Suprapubic skin (tissue), 3 donors: ENCODE measurements at regions not wholly inside any gene's neighbourhood (a gene's known extent, or its start where the extent isn't known, plus 50 kb on each side); places are given as distances from the start of the nearest gene placed in this dataset.

Experiments
- EP300 ChIP-seq: sonication (generic); formaldehyde crosslinking; IDR thresholded peaks from one replicate; pipeline ENCODE4 v1.6.1; 2017; ENCODE audit warnings: antibody characterized with exemption
- POLR2A ChIP-seq, 2 donors: fragments of 450-650 bp; IDR thresholded peaks; one replicate each; pipeline ENCODE4 v1.6.1; 2017; ENCODE audit warnings: antibody characterized with exemption in 2 of 2, mild to moderate bottlenecking in 2 of 2, moderate library complexity in 2 of 2
- TF ChIP-seq, protein P1 (sequence below), 2 donors: fragments of 200-600 bp in 1 of 2; fragments of 450-650 bp in 1 of 2; sonication (generic) in 1 of 2; IDR thresholded peaks; one replicate each; pipeline ENCODE4 v1.5.1; 2016 to 2019; ENCODE audit warnings: antibody characterized with exemption in 2 of 2, mild to moderate bottlenecking in 1 of 2, moderate library complexity in 1 of 2

DNA sequence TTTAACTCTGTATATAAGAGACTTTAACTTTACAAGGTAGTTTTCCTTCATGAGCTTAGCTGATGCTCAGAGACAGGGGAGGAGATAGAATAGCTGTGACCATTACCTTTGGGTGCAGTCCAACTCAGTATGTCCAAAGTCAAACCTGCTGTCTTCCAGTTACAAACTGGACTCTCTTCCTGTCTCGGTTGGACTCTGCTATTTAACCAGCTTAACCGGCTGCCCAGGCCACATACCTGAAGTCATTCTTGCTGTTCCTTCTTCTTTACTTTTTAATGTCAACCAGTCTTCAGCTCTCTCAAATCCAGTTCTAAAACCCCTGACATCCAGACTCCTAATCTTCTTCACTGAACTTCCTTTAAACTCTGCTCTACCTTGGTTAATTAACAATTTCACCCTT is 138.3 kb upstream of the TSHZ2 start:
- TF ChIP-seq, protein P1, sequence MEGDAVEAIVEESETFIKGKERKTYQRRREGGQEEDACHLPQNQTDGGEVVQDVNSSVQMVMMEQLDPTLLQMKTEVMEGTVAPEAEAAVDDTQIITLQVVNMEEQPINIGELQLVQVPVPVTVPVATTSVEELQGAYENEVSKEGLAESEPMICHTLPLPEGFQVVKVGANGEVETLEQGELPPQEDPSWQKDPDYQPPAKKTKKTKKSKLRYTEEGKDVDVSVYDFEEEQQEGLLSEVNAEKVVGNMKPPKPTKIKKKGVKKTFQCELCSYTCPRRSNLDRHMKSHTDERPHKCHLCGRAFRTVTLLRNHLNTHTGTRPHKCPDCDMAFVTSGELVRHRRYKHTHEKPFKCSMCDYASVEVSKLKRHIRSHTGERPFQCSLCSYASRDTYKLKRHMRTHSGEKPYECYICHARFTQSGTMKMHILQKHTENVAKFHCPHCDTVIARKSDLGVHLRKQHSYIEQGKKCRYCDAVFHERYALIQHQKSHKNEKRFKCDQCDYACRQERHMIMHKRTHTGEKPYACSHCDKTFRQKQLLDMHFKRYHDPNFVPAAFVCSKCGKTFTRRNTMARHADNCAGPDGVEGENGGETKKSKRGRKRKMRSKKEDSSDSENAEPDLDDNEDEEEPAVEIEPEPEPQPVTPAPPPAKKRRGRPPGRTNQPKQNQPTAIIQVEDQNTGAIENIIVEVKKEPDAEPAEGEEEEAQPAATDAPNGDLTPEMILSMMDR (IDR thresholded peaks at IDR 0.05), result no peak
- TF ChIP-seq POLR2A (IDR thresholded peaks at IDR 0.05) (no peak), EP300 (no peak)
